Mesothelial cell of epicardium (in vitro differentiated cells): ENCODE measurements at regions not wholly inside any gene's neighbourhood (a gene's known extent, or its start where the extent isn't known, plus 50 kb on each side); places are given as distances from the start of the nearest gene placed in this dataset.
A peak's percentile ranks its signal among the peaks of the same experiment; 100 is the strongest.
"Not testable (repeated sequence)": the region's sequence is repeated elsewhere in the genome, so short reads cannot be mapped to it uniquely, and the experiment has no call there.

Source experiments
- DNase-seq, 2 experiments: peaks; one replicate each; pipeline ENCODE4 v3.0.0; 2021; ENCODE audit warnings: low spot score in 2 of 2; ENCODE audit not compliant: unreplicated experiment in 2 of 2
- H3K27ac Mint-ChIP-seq: 2 replicates; pipeline ENCODE4 v1.8.0; 2021; ENCODE audit warnings: mixed read lengths
- H3K27me3 Mint-ChIP-seq: 2 replicates; pipeline ENCODE4 v1.8.0; 2021; ENCODE audit warnings: low read depth, mixed read lengths
- H3K36me3 Mint-ChIP-seq: 2 replicates; pipeline ENCODE4 v1.8.0; 2021; ENCODE audit warnings: mixed read lengths
- H3K4me1 Mint-ChIP-seq: 2 replicates; pipeline ENCODE4 v1.8.0; 2021; ENCODE audit warnings: mixed read lengths
- H3K4me3 Mint-ChIP-seq: 2 replicates; pipeline ENCODE4 v1.8.0; 2021; ENCODE audit warnings: mild to moderate bottlenecking, moderate library complexity, mixed read lengths
- H3K9me3 Mint-ChIP-seq: 2 replicates; pipeline ENCODE4 v1.8.0; 2021; ENCODE audit warnings: mixed read lengths
- TF ChIP-seq, protein P1 (sequence below): fragments of 200-600 bp; sonication (generic); IDR thresholded peaks from one replicate; pipeline ENCODE4 v1.5.0; 2021; ENCODE audit warnings: antibody characterized with exemption; ENCODE audit not compliant: unreplicated experiment

- H3K9me3 Mint-ChIP-seq = peaks cover 61% of the 10 kb centered on the region
- H3K36me3 Mint-ChIP-seq = no peaks in the 10 kb centered on the region
- no peaks in the 10 kb centered on the region for H3K27me3 Mint-ChIP-seq
- no peak overlapping the region for H3K27ac Mint-ChIP-seq
- TF ChIP-seq, protein P1, sequence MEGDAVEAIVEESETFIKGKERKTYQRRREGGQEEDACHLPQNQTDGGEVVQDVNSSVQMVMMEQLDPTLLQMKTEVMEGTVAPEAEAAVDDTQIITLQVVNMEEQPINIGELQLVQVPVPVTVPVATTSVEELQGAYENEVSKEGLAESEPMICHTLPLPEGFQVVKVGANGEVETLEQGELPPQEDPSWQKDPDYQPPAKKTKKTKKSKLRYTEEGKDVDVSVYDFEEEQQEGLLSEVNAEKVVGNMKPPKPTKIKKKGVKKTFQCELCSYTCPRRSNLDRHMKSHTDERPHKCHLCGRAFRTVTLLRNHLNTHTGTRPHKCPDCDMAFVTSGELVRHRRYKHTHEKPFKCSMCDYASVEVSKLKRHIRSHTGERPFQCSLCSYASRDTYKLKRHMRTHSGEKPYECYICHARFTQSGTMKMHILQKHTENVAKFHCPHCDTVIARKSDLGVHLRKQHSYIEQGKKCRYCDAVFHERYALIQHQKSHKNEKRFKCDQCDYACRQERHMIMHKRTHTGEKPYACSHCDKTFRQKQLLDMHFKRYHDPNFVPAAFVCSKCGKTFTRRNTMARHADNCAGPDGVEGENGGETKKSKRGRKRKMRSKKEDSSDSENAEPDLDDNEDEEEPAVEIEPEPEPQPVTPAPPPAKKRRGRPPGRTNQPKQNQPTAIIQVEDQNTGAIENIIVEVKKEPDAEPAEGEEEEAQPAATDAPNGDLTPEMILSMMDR = no peak
- no peak overlapping the region for H3K4me3 Mint-ChIP-seq
- H3K4me1 Mint-ChIP-seq = no peaks in the 10 kb centered on the region
- no peak for DNase-seq
Observed at GRCh38 chr21:14050121-14050520, 160.6 kb downstream of the LIPI start.

- no peaks in the 10 kb centered on the region for H3K4me1 Mint-ChIP-seq
- no peaks in the 10 kb centered on the region for H3K27me3 Mint-ChIP-seq
- H3K4me3 Mint-ChIP-seq = no peak overlapping the region
- no peaks in the 10 kb centered on the region for H3K36me3 Mint-ChIP-seq
- peaks cover 58% of the 10 kb centered on the region for H3K9me3 Mint-ChIP-seq
- no peak for DNase-seq
- no peak overlapping the region for H3K27ac Mint-ChIP-seq
- TF ChIP-seq, protein P1 = no peak
Observed at GRCh38 chr21:14046401-14046800, 164.4 kb downstream of the LIPI start.

DNA sequence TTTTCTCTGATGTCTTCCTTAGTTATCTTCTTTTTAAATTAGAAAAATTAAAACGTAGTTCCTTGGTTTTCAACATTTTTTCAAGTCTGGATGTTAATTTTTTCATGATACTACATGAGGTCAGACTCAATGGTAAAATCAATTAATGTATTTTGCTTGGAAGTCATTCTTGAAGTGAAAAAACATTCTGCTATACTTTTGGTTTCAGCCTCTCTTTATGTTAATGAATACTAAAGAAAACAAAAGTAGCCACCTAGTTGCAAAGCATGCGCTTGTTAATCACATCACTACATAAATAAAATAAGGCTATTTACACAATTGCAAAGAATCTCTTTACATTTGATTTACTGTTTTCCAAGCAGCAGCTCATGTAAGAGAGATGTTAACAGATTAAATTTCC, 170.4 kb downstream of the LIPI start:
- DNase-seq = no peak
- no peaks in the 10 kb centered on the region for H3K4me1 Mint-ChIP-seq
- no peak overlapping the region for H3K27ac Mint-ChIP-seq
- peaks cover 38% of the 10 kb centered on the region for H3K9me3 Mint-ChIP-seq
- no peaks in the 10 kb centered on the region for H3K36me3 Mint-ChIP-seq
- TF ChIP-seq, protein P1 = no peak
- H3K4me3 Mint-ChIP-seq = no peak overlapping the region
- H3K27me3 Mint-ChIP-seq = no peaks in the 10 kb centered on the region

GRCh38 chr21:14028619-14029018, 182.1 kb downstream of the LIPI start:
- not testable (repeated sequence) for H3K9me3 Mint-ChIP-seq, H3K36me3 Mint-ChIP-seq, H3K27ac Mint-ChIP-seq, H3K4me1 Mint-ChIP-seq, DNase-seq, H3K27me3 Mint-ChIP-seq
- peak overlapping the region; percentile 87 for H3K4me3 Mint-ChIP-seq

DNA sequence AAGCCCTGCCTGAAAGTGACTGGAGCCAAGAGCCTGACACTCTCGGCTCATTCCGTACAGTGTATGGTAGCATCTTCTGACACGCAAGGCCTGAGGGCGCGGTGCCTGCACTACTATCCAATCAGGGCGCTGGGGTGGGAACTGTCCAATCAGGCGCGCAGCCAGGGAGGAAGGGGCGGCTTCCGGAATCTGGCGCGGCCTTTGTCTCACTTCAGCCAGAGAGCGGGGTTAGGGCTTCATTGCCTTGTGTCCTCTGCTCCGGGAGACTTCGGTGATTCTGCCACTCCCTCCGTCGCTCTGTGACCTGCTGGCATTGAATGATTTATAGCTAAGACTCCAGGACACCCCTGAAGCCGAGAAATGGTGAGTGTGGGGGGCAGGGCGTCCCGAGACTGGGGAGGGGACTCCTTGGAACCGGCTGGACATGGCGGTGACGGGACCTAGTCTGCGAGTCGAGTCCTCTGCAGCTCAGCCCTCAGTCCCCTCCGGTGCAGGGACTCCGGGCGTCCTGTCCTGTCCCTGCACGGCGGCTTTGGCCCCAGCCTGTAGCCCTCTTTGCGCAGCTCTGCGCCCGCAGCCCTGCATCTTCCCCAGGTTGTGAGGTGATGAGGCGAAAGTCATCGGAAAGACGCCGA, 183.4 kb downstream of the LIPI start:
- H3K4me1 Mint-ChIP-seq, H3K9me3 Mint-ChIP-seq, H3K27me3 Mint-ChIP-seq, H3K36me3 Mint-ChIP-seq: not testable (repeated sequence)
- DNase-seq = peak; percentile 45 to 71
- Mint-ChIP-seq H3K4me3 (peak overlapping the region; percentile 87), H3K27ac (peak overlapping the region; percentile 95)

GRCh38 chr21:14020108-14020507, 190.6 kb downstream of the LIPI start:
- not testable (repeated sequence) for DNase-seq, H3K27ac Mint-ChIP-seq, H3K4me1 Mint-ChIP-seq, H3K27me3 Mint-ChIP-seq, H3K4me3 Mint-ChIP-seq, H3K36me3 Mint-ChIP-seq
- H3K9me3 Mint-ChIP-seq = peaks cover 16% of the 10 kb centered on the region

- H3K4me3 Mint-ChIP-seq, H3K4me1 Mint-ChIP-seq, H3K36me3 Mint-ChIP-seq, DNase-seq, H3K27me3 Mint-ChIP-seq, H3K27ac Mint-ChIP-seq: not testable (repeated sequence)
- H3K9me3 Mint-ChIP-seq = peaks cover 16% of the 10 kb centered on the region
Observed at GRCh38 chr21:14015841-14016240, 194.9 kb downstream of the LIPI start.

DNA sequence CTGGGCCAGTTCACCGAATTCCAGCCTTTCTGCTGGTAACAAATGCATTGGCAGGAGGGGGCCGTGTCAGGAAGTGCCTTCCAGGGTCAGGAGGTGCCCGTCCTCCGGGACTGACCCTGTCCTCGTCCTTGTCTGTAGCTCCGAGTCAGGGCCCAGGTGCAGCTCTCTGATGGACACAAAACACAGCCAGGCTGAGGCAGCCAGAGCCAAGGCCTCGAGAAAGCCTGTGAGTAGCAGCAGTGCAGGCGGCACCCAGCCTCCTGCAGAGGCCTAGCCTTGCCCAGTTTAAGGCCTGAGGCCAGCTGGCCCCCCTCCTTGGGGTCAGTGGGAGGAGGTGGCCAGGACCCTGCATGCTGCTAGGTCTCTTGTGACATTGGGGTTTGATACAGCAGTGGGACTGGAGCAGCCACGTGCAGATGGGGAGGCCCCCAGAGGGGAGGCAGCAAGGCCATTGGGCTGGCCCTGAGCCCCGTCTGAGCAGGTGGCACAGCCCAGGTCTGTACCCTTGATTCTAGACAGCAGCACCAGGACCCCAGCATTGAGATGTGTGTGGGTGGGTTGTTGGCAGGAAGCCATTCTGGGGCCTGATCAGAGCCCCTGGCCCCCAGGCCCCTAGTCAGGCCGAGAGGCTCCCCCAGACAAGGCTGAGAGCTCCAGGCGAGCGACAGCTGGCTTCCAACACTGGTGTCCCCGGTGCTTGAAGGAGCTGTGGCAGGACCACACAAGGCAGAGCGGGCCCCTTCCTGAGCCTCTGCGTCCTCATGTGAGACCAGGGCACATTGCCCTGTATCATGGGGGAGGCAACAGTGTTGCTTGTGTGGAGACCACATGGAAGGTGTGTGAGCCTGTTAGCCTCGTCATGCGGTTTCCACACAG, 196.9 kb downstream of the LIPI start:
- H3K9me3 Mint-ChIP-seq = peaks cover 11% of the 10 kb centered on the region
- not testable (repeated sequence) for H3K27ac Mint-ChIP-seq, H3K4me1 Mint-ChIP-seq

More for the DNA sequence above, 196.9 kb downstream of the LIPI start:
- H3K36me3 Mint-ChIP-seq, DNase-seq, H3K27me3 Mint-ChIP-seq, H3K4me3 Mint-ChIP-seq: not testable (repeated sequence)
